ENCODE measurements at regions not wholly inside any gene's neighbourhood (a gene's known extent, or its start where the extent isn't known, plus 50 kb on each side); places are given as distances from the start of the nearest gene placed in this dataset.
A peak's percentile ranks its signal among the peaks of the same experiment; 100 is the strongest.

DNA sequence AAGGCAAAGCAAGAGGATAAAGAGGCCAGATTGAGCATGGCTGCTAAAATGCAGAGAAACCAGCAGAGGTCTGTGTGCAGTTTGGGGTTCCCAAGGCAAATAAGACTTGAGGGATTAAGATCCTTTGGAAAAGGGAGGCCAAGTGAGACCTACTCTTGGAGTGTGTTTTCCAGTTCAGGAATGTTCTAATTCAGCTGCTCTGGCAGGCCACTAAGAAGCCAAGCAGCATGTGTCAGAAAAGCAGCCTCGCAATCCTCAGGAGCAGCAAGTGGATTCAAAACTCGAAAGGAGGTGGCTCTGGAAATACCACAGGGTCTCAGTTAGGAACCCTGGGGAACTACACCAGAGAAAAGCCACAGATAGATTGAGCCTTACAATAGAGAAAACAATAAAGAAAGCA lies 569.2 kb downstream of the METTL4 start:
- Histone ChIP-seq H3K27me3 (ENCODE audit: control insufficient read depth, insufficient read depth, low read length) (no peaks in the 10 kb centered on the region), H3K4me3 (ENCODE audit: low read length in 3 of 3) (no peak overlapping the region), H3K4me1 (ENCODE audit: control insufficient read depth in 2 of 3, insufficient read depth in 2 of 3, low read depth in 1 of 3, low read length in 3 of 3) (peaks cover 0 to 3% (median 0%) of the 10 kb centered on the region in 3 donors), H3K36me3 (ENCODE audit: control insufficient read depth in 2 of 3, insufficient read depth in 3 of 3, low read length in 3 of 3) (no peaks in the 10 kb centered on the region), H3K27ac (ENCODE audit: low read depth in 2 of 2, low read length in 2 of 2) (no peak overlapping the region), H3K9me3 (ENCODE audit: control insufficient read depth in 2 of 3, insufficient read depth in 1 of 3, low read length in 3 of 3) (no peaks in the 10 kb centered on the region), H3K9ac (ENCODE audit: low read length in 3 of 3) (no peak overlapping the region)
- TF ChIP-seq, protein P1, sequence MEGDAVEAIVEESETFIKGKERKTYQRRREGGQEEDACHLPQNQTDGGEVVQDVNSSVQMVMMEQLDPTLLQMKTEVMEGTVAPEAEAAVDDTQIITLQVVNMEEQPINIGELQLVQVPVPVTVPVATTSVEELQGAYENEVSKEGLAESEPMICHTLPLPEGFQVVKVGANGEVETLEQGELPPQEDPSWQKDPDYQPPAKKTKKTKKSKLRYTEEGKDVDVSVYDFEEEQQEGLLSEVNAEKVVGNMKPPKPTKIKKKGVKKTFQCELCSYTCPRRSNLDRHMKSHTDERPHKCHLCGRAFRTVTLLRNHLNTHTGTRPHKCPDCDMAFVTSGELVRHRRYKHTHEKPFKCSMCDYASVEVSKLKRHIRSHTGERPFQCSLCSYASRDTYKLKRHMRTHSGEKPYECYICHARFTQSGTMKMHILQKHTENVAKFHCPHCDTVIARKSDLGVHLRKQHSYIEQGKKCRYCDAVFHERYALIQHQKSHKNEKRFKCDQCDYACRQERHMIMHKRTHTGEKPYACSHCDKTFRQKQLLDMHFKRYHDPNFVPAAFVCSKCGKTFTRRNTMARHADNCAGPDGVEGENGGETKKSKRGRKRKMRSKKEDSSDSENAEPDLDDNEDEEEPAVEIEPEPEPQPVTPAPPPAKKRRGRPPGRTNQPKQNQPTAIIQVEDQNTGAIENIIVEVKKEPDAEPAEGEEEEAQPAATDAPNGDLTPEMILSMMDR (IDR thresholded peaks at IDR 0.05; ENCODE audit: borderline replicate concordance, extremely low read depth, insufficient read depth): no peak
- peak in 1 of 5 donors; percentile 1 for DNase-seq
- FAIRE-seq: no peak
- intact Hi-C loops (cut with DNase I): no loop called here

DNA sequence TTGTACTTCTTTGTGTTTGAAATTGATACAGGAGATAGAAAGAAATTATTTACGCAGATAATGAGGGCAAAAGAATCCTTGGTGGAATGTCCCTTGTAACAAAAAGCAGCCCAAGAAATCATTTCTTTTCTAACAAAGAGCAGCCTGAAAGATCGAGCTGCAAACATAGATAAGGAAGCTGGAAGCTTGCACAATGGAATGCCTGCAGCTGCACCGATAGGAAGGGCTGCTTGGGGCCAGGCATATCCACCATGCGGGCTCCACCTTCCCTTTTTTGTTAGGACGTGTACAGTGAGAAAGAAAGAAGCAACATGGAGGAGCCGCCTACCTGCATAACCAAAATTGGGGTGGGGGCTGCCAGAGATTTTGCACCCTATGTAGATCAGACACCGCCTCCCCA lies 568.7 kb downstream of the METTL4 start:
- Histone ChIP-seq H3K36me3 (ENCODE audit: control insufficient read depth in 2 of 3, insufficient read depth in 3 of 3, low read length in 3 of 3) (no peaks in the 10 kb centered on the region), H3K27me3 (ENCODE audit: control insufficient read depth, insufficient read depth, low read length) (no peaks in the 10 kb centered on the region), H3K27ac (ENCODE audit: low read depth in 2 of 2, low read length in 2 of 2) (no peak overlapping the region), H3K9me3 (ENCODE audit: control insufficient read depth in 2 of 3, insufficient read depth in 1 of 3, low read length in 3 of 3) (no peaks in the 10 kb centered on the region), H3K9ac (ENCODE audit: low read length in 3 of 3) (no peak overlapping the region), H3K4me1 (ENCODE audit: control insufficient read depth in 2 of 3, insufficient read depth in 2 of 3, low read depth in 1 of 3, low read length in 3 of 3) (peaks cover 0 to 3% (median 0%) of the 10 kb centered on the region in 3 donors), H3K4me3 (ENCODE audit: low read length in 3 of 3) (no peak overlapping the region)
- TF ChIP-seq, protein P1 (IDR thresholded peaks at IDR 0.05; ENCODE audit: borderline replicate concordance, extremely low read depth, insufficient read depth): no peak
- DNase-seq: no peak
- FAIRE-seq: no peak
- intact Hi-C loops (cut with DNase I): no loop called here

DNA sequence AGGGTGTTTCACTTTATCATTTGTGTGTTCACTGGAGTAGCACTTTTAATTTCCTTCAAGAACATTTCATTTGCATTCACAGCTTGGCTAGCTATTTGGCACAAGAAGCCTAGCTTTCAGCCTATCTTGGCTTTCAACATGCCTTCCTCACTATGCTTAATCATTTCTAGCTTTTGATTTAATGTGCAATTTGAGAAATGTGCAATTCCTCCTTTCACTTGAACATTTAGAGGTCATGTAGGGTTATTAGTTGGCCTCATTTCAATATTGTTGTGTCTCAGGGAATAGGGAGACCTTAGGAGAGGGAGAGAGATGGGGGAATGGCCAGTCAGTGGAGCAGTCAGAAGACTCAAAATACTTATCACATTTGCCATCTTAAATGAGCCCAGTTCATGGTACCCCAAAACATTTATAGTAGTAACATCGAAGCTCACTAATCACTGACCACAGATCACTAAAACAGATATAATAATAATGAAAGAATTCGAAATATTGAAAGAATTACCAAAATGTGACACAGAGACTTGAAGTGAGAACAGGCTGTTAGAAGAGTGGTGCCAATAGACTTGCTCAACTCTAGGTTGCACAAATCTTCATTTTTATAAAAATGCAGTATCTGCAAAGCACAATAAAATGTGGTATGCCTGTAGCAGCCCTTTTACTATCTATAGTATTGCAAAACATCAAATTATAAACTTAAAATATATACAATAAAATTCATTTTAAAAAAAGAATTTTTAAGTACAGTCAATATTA lies 561.2 kb downstream of the METTL4 start:
- no peaks in the 10 kb centered on the region for H3K27me3 ChIP-seq (ENCODE audit: control insufficient read depth, insufficient read depth, low read length)
- no peak overlapping the region for H3K4me3 ChIP-seq (ENCODE audit: low read length in 3 of 3)
- no peaks in the 10 kb centered on the region for H3K9me3 ChIP-seq (ENCODE audit: control insufficient read depth in 2 of 3, insufficient read depth in 1 of 3, low read length in 3 of 3)
- FAIRE-seq (no peak), DNase-seq (no peak)
- H3K36me3 ChIP-seq (ENCODE audit: control insufficient read depth in 2 of 3, insufficient read depth in 3 of 3, low read length in 3 of 3): no peaks in the 10 kb centered on the region
- no peak overlapping the region for H3K27ac ChIP-seq (ENCODE audit: low read depth in 2 of 2, low read length in 2 of 2)
- no peaks in the 10 kb centered on the region for H3K4me1 ChIP-seq (ENCODE audit: control insufficient read depth in 2 of 3, insufficient read depth in 2 of 3, low read depth in 1 of 3, low read length in 3 of 3)
- intact Hi-C loops (cut with DNase I): no loop called here
- no peak overlapping the region for H3K9ac ChIP-seq (ENCODE audit: low read length in 3 of 3)
- TF ChIP-seq, protein P1 (IDR thresholded peaks at IDR 0.05; ENCODE audit: borderline replicate concordance, extremely low read depth, insufficient read depth): no peak

Data from kidney (tissue), 13 donors.